Fibroblast of lung (primary cell): ENCODE measurements at regions not wholly inside any gene's neighbourhood (a gene's known extent, or its start where the extent isn't known, plus 50 kb on each side); places are given as distances from the start of the nearest gene placed in this dataset.

Experiments used
- DNase-seq, 2 donors: peaks; one replicate each; pipeline versions ENCODE4 v3.0.0 to v3.0.0-alpha.2; 2010; ENCODE audit warnings: low read depth in 2 of 2
- H2AFZ ChIP-seq: 2 replicates; pipeline ENCODE4 v1.5.1; 2012; ENCODE audit warnings: low read length, control low read depth, inconsistent platforms
- H3K27ac ChIP-seq: 2 replicates; pipeline ENCODE4 v1.5.1; 2011; ENCODE audit warnings: low read length, control low read depth; ENCODE audit not compliant: insufficient read depth
- H3K27me3 ChIP-seq: 2 replicates; pipeline ENCODE4 v1.5.1; 2011; ENCODE audit warnings: mild to moderate bottlenecking, low read length; ENCODE audit not compliant: control insufficient read depth, insufficient read depth
- H3K36me3 ChIP-seq: 2 replicates; pipeline ENCODE4 v1.5.1; 2011; ENCODE audit warnings: low read length; ENCODE audit not compliant: control insufficient read depth, insufficient read depth
- H3K4me1 ChIP-seq: 2 replicates; pipeline ENCODE4 v1.5.1; 2011; ENCODE audit warnings: low read length; ENCODE audit not compliant: control insufficient read depth, insufficient read depth; ENCODE audit errors: extremely low read depth
- H3K4me2 ChIP-seq: 2 replicates; pipeline ENCODE4 v1.5.1; 2011; ENCODE audit warnings: low read length, control low read depth; ENCODE audit not compliant: insufficient read depth; ENCODE audit errors: extremely low read depth
- H3K4me3 ChIP-seq, 4 experiments: fragments of 200-600 bp in 1 of 4; sonication (generic) in 1 of 4; replicated peaks in 1 of 4; 2 replicates each; pipeline ENCODE4 v1.5.1; 2011 to 2016; ENCODE audit warnings: low read length in 4 of 4, low read depth in 3 of 4, mild to moderate bottlenecking in 3 of 4, control low read depth in 2 of 4, inconsistent platforms in 1 of 4, mixed read lengths in 1 of 4; ENCODE audit not compliant: insufficient read depth in 1 of 4; ENCODE audit errors: control extremely low read depth in 1 of 4
- H3K79me2 ChIP-seq: 2 replicates; pipeline ENCODE4 v1.5.1; 2012; ENCODE audit warnings: mild to moderate bottlenecking, low read length, inconsistent platforms; ENCODE audit not compliant: control insufficient read depth, insufficient read depth
- H3K9ac ChIP-seq: 2 replicates; pipeline ENCODE4 v1.5.1; 2011; ENCODE audit warnings: mild to moderate bottlenecking, low read length, control low read depth; ENCODE audit not compliant: insufficient read depth
- H3K9me3 ChIP-seq: 2 replicates; pipeline ENCODE4 v1.5.1; 2012; ENCODE audit warnings: low read depth, low read length; ENCODE audit not compliant: control insufficient read depth, insufficient read depth
- H4K20me1 ChIP-seq: 2 replicates; pipeline ENCODE4 v1.5.1; 2011; ENCODE audit warnings: low read length; ENCODE audit not compliant: control insufficient read depth, insufficient read depth; ENCODE audit errors: extremely low read depth
- CTCF ChIP-seq, 2 donors: IDR thresholded peaks in 1 of 2; conservative IDR thresholded peaks in 1 of 2; 1 replicate in 1 of 2; 2 replicates in 1 of 2; pipeline ENCODE4 v1.5.1; 2011 to 2012; ENCODE audit warnings: low read length in 2 of 2, control low read depth in 1 of 2, inconsistent platforms in 1 of 2, low read depth in 1 of 2, mild to moderate bottlenecking in 1 of 2
- EZH2 ChIP-seq: IDR thresholded peaks from 2 replicates; pipeline ENCODE4 v1.5.1; 2012; ENCODE audit warnings: low read length, control low read depth, mild to moderate bottlenecking; ENCODE audit errors: missing control alignments

DNA sequence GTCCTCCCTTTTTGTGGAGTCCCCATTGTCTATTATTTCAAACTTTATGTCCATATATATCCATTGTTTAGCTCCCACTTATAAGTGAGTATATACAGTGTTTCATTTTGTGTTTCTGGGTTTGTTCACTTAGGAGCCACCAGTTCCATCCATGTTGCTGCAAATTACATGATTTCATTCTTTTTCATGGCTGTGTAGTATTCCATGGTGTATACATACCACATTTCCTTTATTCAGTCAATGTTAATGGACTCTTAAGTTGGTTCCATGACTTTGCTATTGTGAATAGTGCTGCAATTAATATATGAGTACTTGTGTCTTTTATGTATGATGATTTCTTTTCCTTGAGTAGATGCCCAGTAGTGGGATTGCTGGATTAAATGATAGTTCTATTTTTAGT, 329.1 kb downstream of the AR start:
- H3K9me3 ChIP-seq, result no peaks in the 10 kb centered on the region
- H3K4me2 ChIP-seq, result no peak overlapping the region
- H3K79me2 ChIP-seq, result no peaks in the 10 kb centered on the region
- DNase-seq, result no peak
- no peaks in the 10 kb centered on the region for H3K27me3 ChIP-seq
- H4K20me1 ChIP-seq, result no peaks in the 10 kb centered on the region
- H2AFZ ChIP-seq, result no peak overlapping the region
- TF ChIP-seq CTCF (conservative IDR thresholded peaks at IDR 0.05 in 1 of 2, IDR thresholded peaks at IDR 0.05 in 1 of 2; ENCODE audit: low read depth in 1 of 2, low read length in 2 of 2), result no peak
- TF ChIP-seq EZH2, result no peak
- H3K9ac ChIP-seq, result no peak overlapping the region
- no peak overlapping the region for H3K27ac ChIP-seq
- H3K36me3 ChIP-seq, result no peaks in the 10 kb centered on the region
- no peaks in the 10 kb centered on the region for H3K4me1 ChIP-seq
- H3K4me3 ChIP-seq, result no peak overlapping the region

- Histone ChIP-seq H2AFZ (no peak overlapping the region), H3K4me2 (no peak overlapping the region), H3K36me3 (no peaks in the 10 kb centered on the region), H3K9ac (no peak overlapping the region), H3K4me1 (no peaks in the 10 kb centered on the region), H4K20me1 (no peaks in the 10 kb centered on the region), H3K4me3 (no peak overlapping the region), H3K27me3 (no peaks in the 10 kb centered on the region), H3K9me3 (no peaks in the 10 kb centered on the region), H3K79me2 (no peaks in the 10 kb centered on the region), H3K27ac (no peak overlapping the region)
- DNase-seq, result no peak
- TF ChIP-seq EZH2 (no peak), CTCF (conservative IDR thresholded peaks at IDR 0.05 in 1 of 2, IDR thresholded peaks at IDR 0.05 in 1 of 2; ENCODE audit: low read depth in 1 of 2, low read length in 2 of 2) (no peak)
These were observed 348.6 kb downstream of the AR start for GRCh38 chrX:67892401-67892800.

- no peaks in the 10 kb centered on the region for H3K27me3 ChIP-seq
- H3K4me3 ChIP-seq, result no peak overlapping the region
- H3K9me3 ChIP-seq, result no peaks in the 10 kb centered on the region
- H3K36me3 ChIP-seq, result no peaks in the 10 kb centered on the region
- TF ChIP-seq EZH2 (no peak), CTCF (conservative IDR thresholded peaks at IDR 0.05 in 1 of 2, IDR thresholded peaks at IDR 0.05 in 1 of 2; ENCODE audit: low read depth in 1 of 2, low read length in 2 of 2) (no peak)
- H2AFZ ChIP-seq, result no peak overlapping the region
- H3K4me1 ChIP-seq, result no peaks in the 10 kb centered on the region
- DNase-seq, result peak in 1 of 2 donors; percentile 6
- H3K4me2 ChIP-seq, result no peak overlapping the region
- H3K9ac ChIP-seq, result no peak overlapping the region
- H4K20me1 ChIP-seq, result no peaks in the 10 kb centered on the region
- H3K79me2 ChIP-seq, result no peaks in the 10 kb centered on the region
- H3K27ac ChIP-seq, result no peak overlapping the region
These were observed 350.1 kb downstream of the AR start for GRCh38 chrX:67893931-67894330.
